ENCODE measurements at regions not wholly inside any gene's neighbourhood (a gene's known extent, or its start where the extent isn't known, plus 50 kb on each side); places are given as distances from the start of the nearest gene placed in this dataset. TPM values are rescaled to one million over a fixed set of nuclear protein-coding genes. Genes with fewer than 3 reads are reported as not detected.
"Not testable (repeated sequence)": the region's sequence is repeated elsewhere in the genome, so short reads cannot be mapped to it uniquely, and the experiment has no call there.

DNA sequence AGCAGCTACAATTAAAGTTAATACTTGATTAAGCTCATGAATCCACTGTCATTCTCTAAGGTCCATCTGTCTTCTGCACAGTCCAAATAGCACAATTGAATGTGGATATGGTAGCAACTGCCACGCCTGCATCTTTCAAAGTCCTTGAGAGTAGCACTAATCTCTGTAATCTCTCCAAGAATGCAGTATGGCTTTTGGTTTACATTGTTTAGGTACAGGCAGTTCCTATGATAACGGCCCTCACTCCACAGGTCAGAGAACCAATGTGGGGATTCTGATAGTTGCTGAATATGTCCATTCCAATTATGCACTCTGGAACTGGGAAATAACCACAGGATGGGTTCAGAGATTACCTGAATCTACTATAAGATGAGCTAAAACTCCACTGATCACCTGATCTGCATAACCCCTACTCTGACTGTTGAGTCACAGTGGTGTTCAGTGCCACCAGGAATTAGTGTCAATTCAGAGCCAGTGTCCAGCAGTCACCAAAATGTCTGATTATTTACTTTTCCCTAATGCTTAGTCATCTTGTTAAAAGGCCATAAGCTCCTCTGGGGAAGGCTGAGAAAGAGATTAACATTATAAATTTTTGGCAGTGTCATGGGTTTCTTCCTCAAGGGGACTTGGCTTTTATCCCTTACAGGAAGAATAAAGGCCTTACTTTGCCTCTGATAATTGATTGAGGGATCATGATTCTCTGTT is 175.5 kb downstream of the GOLGA8K start:
- not testable (repeated sequence) for H3F3A ChIP-seq (ENCODE audit: low read depth); H3K4me3 Mint-ChIP-seq; H3K27ac ChIP-seq; H3K79me2 ChIP-seq (ENCODE audit: low read depth); H3K27me3 Mint-ChIP-seq (ENCODE audit: insufficient read depth, low read depth); H3K9ac ChIP-seq; H3K4me1 Mint-ChIP-seq; H3K9me3 Mint-ChIP-seq; H3K4me1 ChIP-seq; H3K36me3 ChIP-seq; H3K4me2 ChIP-seq; H3K9me3 ChIP-seq (ENCODE audit: low read depth); H3K4me3 ChIP-seq; H3K27me3 ChIP-seq; H2AFZ ChIP-seq (replicated peaks); H4K20me1 ChIP-seq (ENCODE audit: low read depth); H3K27ac Mint-ChIP-seq; H3K36me3 Mint-ChIP-seq
- peak; percentile 1 for DNase-seq (ENCODE audit: low spot score)

DNA sequence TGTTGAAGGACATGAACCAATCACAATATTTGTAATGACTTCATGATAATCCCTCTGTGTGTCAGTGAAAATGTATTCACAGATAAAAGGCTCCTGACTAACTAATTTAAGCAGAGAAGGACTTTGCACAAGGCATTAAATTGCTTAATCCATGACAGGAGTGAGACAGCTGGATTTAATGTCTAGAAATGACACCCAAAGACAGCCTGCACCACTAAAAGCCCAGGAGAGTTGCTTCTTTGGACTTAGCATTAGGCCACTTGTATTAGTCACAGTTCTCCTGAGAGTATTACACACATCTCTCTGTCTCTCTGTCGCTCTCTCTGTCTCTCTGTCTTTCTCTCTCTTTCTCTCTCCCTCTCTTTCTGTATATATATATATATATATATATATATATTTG is 180.4 kb downstream of the GOLGA8K start:
- H3K4me2 ChIP-seq: no peak overlapping the region
- H3K4me3 ChIP-seq: no peak overlapping the region

More for the DNA sequence above, 180.4 kb downstream of the GOLGA8K start:
- H3K4me1 ChIP-seq: no peaks in the 10 kb centered on the region
- no peak for DNase-seq (ENCODE audit: low spot score)
- peaks cover 15% of the 10 kb centered on the region for H3K9me3 Mint-ChIP-seq
- no peak overlapping the region for H3K9ac ChIP-seq
- no peaks in the 10 kb centered on the region for H3F3A ChIP-seq (ENCODE audit: low read depth)
- no peaks in the 10 kb centered on the region for H3K9me3 ChIP-seq (ENCODE audit: low read depth)
- H3K27ac ChIP-seq: no peak overlapping the region
- peaks cover 1% of the 10 kb centered on the region for H3K36me3 Mint-ChIP-seq
- H4K20me1 ChIP-seq (ENCODE audit: low read depth): no peaks in the 10 kb centered on the region
- no peak overlapping the region for H3K27ac Mint-ChIP-seq
- H3K4me1 Mint-ChIP-seq: no peaks in the 10 kb centered on the region
- H3K79me2 ChIP-seq (ENCODE audit: low read depth): no peaks in the 10 kb centered on the region
- H2AFZ ChIP-seq (replicated peaks): no peak overlapping the region
- no peak overlapping the region for H3K4me3 Mint-ChIP-seq
- H3K27me3 ChIP-seq: no peaks in the 10 kb centered on the region
- H3K27me3 Mint-ChIP-seq (ENCODE audit: insufficient read depth, low read depth): no peaks in the 10 kb centered on the region
- no peaks in the 10 kb centered on the region for H3K36me3 ChIP-seq
- TF ChIP-seq, protein P1, sequence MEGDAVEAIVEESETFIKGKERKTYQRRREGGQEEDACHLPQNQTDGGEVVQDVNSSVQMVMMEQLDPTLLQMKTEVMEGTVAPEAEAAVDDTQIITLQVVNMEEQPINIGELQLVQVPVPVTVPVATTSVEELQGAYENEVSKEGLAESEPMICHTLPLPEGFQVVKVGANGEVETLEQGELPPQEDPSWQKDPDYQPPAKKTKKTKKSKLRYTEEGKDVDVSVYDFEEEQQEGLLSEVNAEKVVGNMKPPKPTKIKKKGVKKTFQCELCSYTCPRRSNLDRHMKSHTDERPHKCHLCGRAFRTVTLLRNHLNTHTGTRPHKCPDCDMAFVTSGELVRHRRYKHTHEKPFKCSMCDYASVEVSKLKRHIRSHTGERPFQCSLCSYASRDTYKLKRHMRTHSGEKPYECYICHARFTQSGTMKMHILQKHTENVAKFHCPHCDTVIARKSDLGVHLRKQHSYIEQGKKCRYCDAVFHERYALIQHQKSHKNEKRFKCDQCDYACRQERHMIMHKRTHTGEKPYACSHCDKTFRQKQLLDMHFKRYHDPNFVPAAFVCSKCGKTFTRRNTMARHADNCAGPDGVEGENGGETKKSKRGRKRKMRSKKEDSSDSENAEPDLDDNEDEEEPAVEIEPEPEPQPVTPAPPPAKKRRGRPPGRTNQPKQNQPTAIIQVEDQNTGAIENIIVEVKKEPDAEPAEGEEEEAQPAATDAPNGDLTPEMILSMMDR (IDR thresholded peaks at IDR 0.05): no peak
- TF ChIP-seq EZH2phosphoT487 (IDR thresholded peaks at IDR 0.05) (no peak), EZH2 (IDR thresholded peaks at IDR 0.05) (no peak)

Small RNA genes in the stretch of these regions (small RNA-seq; reads per million reads assigned to genes)
- not detected for gene RNU6-18P

All from neural progenitor cell (in vitro differentiated cells).